ENCODE measurements at regions not wholly inside any gene's neighbourhood (a gene's known extent, or its start where the extent isn't known, plus 50 kb on each side); places are given as distances from the start of the nearest gene placed in this dataset.

DNA sequence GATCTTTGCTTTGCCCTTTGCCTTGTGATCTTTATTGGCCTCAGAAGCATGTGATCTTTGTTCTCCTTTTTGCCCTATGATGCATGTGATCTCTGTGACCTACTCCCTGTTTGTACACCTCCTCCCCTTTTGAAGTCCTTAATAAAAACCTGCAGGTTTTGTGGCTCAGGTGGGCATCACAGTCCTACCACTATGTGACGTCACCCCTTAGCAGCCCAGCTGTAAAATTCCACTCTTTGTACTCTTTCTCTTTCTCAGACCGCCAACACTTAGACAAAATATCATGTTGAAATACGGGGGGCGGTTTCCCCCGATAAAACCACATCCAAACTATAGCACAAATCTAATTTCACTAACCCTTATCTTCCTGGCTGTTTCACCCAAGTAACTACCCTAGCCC lies 76.7 kb upstream of the RAPGEF4 start:
- no peak for DNase-seq (ENCODE audit: low read depth)

- DNase-seq (ENCODE audit: low read depth): no peak
Measured at GRCh38 chr2:172662099-172662498, 73.5 kb upstream of the RAPGEF4 start.

GRCh38 chr2:172664766-172665165 lies 70.9 kb upstream of the RAPGEF4 start:
- DNase-seq (ENCODE audit: low read depth): no peak

DNA sequence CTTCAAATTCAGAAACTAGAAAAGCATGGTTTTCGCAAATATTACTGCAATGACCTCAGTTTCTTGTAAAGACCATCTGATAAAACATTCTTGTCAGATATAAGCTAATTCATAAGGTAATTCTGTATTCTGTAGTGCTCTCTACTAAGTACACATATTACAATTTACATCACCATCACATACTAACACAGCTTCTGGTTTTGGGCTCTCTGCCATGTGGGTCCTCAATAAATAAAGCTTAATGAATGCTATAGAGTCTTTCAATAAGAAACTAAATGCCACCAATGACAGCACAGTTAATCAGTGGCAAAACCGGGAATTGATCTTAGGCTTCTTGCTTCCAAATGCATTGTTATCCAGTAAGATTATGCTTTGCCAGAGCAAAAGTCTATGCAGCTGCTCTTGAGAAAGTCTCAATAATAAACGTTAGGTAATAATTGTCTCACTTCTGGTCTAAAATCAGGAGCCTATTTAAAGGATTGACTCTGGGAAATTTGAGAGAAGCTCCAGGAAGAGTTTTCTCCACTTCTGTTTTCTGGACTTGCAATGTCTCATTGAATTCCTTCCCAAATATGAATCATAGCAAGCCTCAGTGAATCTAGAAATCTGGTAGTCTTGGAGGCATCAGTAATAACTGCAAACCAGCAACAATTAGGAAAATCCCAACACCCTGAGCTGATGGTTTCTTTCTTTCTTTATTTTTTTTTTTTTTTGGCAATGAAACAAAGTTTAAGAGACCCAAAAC lies 67.9 kb upstream of the RAPGEF4 start:
- no peak for DNase-seq (ENCODE audit: low read depth)

DNA sequence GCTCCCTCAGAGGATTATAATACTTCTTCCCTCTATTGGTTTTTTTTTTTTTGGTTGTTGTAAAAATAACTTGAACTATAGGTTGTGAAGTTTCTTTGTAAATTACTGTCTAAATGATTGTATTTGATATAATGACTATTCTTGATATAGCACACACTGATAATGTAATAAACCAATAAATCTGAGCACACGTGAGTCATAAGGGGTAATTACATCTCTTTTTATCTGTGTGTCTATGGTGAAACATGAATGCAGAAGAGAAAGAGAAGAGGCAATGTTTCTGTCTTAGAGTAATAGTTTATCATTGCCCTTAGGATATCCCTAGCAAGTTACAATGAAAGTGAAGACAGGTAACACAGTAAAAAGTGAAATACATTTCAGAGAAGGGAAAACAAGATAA lies 64.1 kb upstream of the RAPGEF4 start:
- no peak for DNase-seq (ENCODE audit: low read depth)

DNA sequence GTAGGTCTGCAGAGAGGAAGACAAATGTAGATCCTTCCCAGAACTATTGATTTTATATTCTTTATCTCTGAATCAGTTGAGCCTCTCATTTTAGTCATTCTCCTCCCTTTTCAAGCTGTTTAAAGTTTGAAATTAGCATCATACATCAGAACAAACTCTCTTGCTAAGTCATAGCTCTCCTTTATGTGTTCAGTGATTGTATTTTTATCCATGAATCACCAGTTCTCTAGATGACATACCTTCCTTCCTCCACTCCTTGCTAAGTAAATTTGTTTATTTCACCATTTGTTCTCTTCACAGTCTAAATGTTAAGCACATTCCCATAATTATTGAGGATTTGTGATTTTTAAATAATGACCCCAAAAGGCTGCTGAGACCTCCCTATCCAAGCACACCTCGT lies 63.5 kb upstream of the RAPGEF4 start:
- no peak for DNase-seq (ENCODE audit: low read depth)

- no peak for DNase-seq (ENCODE audit: low read depth)
Measured at GRCh38 chr2:172673056-172673683, 62.5 kb upstream of the RAPGEF4 start.

GRCh38 chr2:172674034-172674967 lies 61.3 kb upstream of the RAPGEF4 start:
- DNase-seq (ENCODE audit: low read depth): peak; percentile 9

- no peak for DNase-seq (ENCODE audit: low read depth)
Measured at GRCh38 chr2:172674968-172675303, 60.7 kb upstream of the RAPGEF4 start.

- DNase-seq (ENCODE audit: low read depth): no peak
Measured at GRCh38 chr2:172677363-172677762, 58.3 kb upstream of the RAPGEF4 start.

- no peak for DNase-seq (ENCODE audit: low read depth)
Measured at GRCh38 chr2:172680436-172681068, 55.1 kb upstream of the RAPGEF4 start.

GRCh38 chr2:172685467-172685866 lies 50.2 kb upstream of the RAPGEF4 start:
- DNase-seq (ENCODE audit: low read depth): no peak
